Osteoblast (primary cell): ENCODE measurements at regions not wholly inside any gene's neighbourhood (a gene's known extent, or its start where the extent isn't known, plus 50 kb on each side); places are given as distances from the start of the nearest gene placed in this dataset.
A peak's percentile ranks its signal among the peaks of the same experiment; 100 is the strongest.

ENCODE experiments used
- DNase-seq: peaks from one replicate; pipeline ENCODE4 v3.0.0; 2011; ENCODE audit warnings: low spot score, mixed read lengths; ENCODE audit not compliant: insufficient read length; ENCODE audit errors: missing footprints
- H2AFZ ChIP-seq: 2 replicates; pipeline ENCODE4 v1.6.0; 2011; ENCODE audit warnings: mild to moderate bottlenecking, low read length
- H3K27ac ChIP-seq: 2 replicates; pipeline ENCODE4 v1.5.1; 2011; ENCODE audit warnings: mild to moderate bottlenecking, low read depth, low read length, moderate library complexity
- H3K27me3 ChIP-seq: 2 replicates; pipeline ENCODE4 v1.6.0; 2012; ENCODE audit warnings: mild to moderate bottlenecking, control low read depth, inconsistent platforms, low read length, moderate library complexity; ENCODE audit not compliant: insufficient read depth
- H3K36me3 ChIP-seq: 2 replicates; pipeline ENCODE4 v1.5.1; 2011; ENCODE audit warnings: mild to moderate bottlenecking, low read length, control low read depth, moderate library complexity; ENCODE audit not compliant: insufficient read depth
- H3K4me1 ChIP-seq: 2 replicates; pipeline ENCODE4 v1.5.1; 2011; ENCODE audit warnings: mild to moderate bottlenecking, low read length, control low read depth, moderate library complexity; ENCODE audit not compliant: insufficient read depth
- H3K4me2 ChIP-seq: 2 replicates; pipeline ENCODE4 v1.6.0; 2011; ENCODE audit warnings: mild to moderate bottlenecking, low read length; ENCODE audit not compliant: insufficient read depth
- H3K4me3 ChIP-seq: fragments of 200-600 bp; sonication (generic); 3 replicates; pipeline ENCODE4 v1.5.1; 2012; ENCODE audit warnings: mild to moderate bottlenecking, low read length, inconsistent platforms; ENCODE audit not compliant: insufficient read depth
- H3K79me2 ChIP-seq: 2 replicates; pipeline ENCODE4 v1.6.0; 2012; ENCODE audit warnings: mild to moderate bottlenecking, low read length, control low read depth, inconsistent platforms; ENCODE audit not compliant: insufficient read depth
- H3K9me3 ChIP-seq: 2 replicates; pipeline ENCODE4 v1.5.1; 2011; ENCODE audit warnings: low read depth, low read length, control low read depth
- H4K20me1 ChIP-seq: 2 replicates; pipeline ENCODE4 v1.6.0; 2012; ENCODE audit warnings: mild to moderate bottlenecking, low read length, control low read depth; ENCODE audit not compliant: insufficient read depth
- CTCF ChIP-seq: IDR thresholded peaks from 2 replicates; pipeline ENCODE4 v1.5.1; 2011; ENCODE audit warnings: mild to moderate bottlenecking, low read depth, low read length, moderate library complexity; ENCODE audit errors: extremely low read depth

- no peak overlapping the region for H3K27ac ChIP-seq
- H3K4me3 ChIP-seq: no peak overlapping the region
- no peak for TF ChIP-seq CTCF
- H2AFZ ChIP-seq: no peak overlapping the region
- no peaks in the 10 kb centered on the region for H3K79me2 ChIP-seq
- no peaks in the 10 kb centered on the region for H4K20me1 ChIP-seq
- H3K9me3 ChIP-seq: peaks cover 3% of the 10 kb centered on the region
- DNase-seq: no peak
- no peaks in the 10 kb centered on the region for H3K36me3 ChIP-seq
- H3K4me1 ChIP-seq: no peaks in the 10 kb centered on the region
- H3K4me2 ChIP-seq: no peak overlapping the region
- peaks cover under 1% of the 10 kb centered on the region for H3K27me3 ChIP-seq
Measured at GRCh38 chr15:30030345-30030744, 52.4 kb upstream of the GOLGA8J start.

GRCh38 chr15:30023798-30024295 lies 58.9 kb upstream of the GOLGA8J start:
- no peak for TF ChIP-seq CTCF
- Histone ChIP-seq H3K36me3 (no peaks in the 10 kb centered on the region), H3K9me3 (no peaks in the 10 kb centered on the region), H4K20me1 (no peaks in the 10 kb centered on the region), H2AFZ (no peak overlapping the region), H3K27ac (no peak overlapping the region), H3K4me1 (no peaks in the 10 kb centered on the region), H3K27me3 (peaks cover 7% of the 10 kb centered on the region), H3K79me2 (no peaks in the 10 kb centered on the region), H3K4me2 (no peak overlapping the region), H3K4me3 (no peak overlapping the region)
- DNase-seq: no peak

- no peak for DNase-seq
- H4K20me1 ChIP-seq: peaks cover 2% of the 10 kb centered on the region
- no peaks in the 10 kb centered on the region for H3K36me3 ChIP-seq
- no peaks in the 10 kb centered on the region for H3K79me2 ChIP-seq
- no peaks in the 10 kb centered on the region for H3K4me1 ChIP-seq
- H3K9me3 ChIP-seq: no peaks in the 10 kb centered on the region
- H3K4me2 ChIP-seq: no peak overlapping the region
- H3K4me3 ChIP-seq: no peak overlapping the region
- no peak for TF ChIP-seq CTCF
- H3K27me3 ChIP-seq: peaks cover 12% of the 10 kb centered on the region
- H3K27ac ChIP-seq: no peak overlapping the region
- no peak overlapping the region for H2AFZ ChIP-seq
Measured at GRCh38 chr15:30010746-30011145, 72.0 kb upstream of the GOLGA8J start.

GRCh38 chr15:30008156-30008555 lies 74.6 kb upstream of the GOLGA8J start:
- no peaks in the 10 kb centered on the region for H3K9me3 ChIP-seq
- DNase-seq: peak; percentile 32
- H3K4me2 ChIP-seq: no peak overlapping the region
- H3K79me2 ChIP-seq: no peaks in the 10 kb centered on the region
- H4K20me1 ChIP-seq: peaks cover 2% of the 10 kb centered on the region
- H3K27ac ChIP-seq: no peak overlapping the region
- H3K36me3 ChIP-seq: no peaks in the 10 kb centered on the region
- H3K4me1 ChIP-seq: no peaks in the 10 kb centered on the region
- no peak overlapping the region for H3K4me3 ChIP-seq
- H2AFZ ChIP-seq: no peak overlapping the region
- H3K27me3 ChIP-seq: peaks cover 8% of the 10 kb centered on the region
- no peak for TF ChIP-seq CTCF
